GM19023 (cell line): ENCODE measurements at regions not wholly inside any gene's neighbourhood (a gene's known extent, or its start where the extent isn't known, plus 50 kb on each side); places are given as distances from the start of the nearest gene placed in this dataset.
"Not testable (repeated sequence)": the region's sequence is repeated elsewhere in the genome, so short reads cannot be mapped to it uniquely, and the experiment has no call there.

Experiments
- ATAC-seq: cut with Tn5 transposase; IDR thresholded peaks from one replicate; pipeline ENCODE4 v1.9.1; 2021; ENCODE audit warnings: mild to moderate bottlenecking, moderate library complexity; ENCODE audit not compliant: unreplicated experiment

DNA sequence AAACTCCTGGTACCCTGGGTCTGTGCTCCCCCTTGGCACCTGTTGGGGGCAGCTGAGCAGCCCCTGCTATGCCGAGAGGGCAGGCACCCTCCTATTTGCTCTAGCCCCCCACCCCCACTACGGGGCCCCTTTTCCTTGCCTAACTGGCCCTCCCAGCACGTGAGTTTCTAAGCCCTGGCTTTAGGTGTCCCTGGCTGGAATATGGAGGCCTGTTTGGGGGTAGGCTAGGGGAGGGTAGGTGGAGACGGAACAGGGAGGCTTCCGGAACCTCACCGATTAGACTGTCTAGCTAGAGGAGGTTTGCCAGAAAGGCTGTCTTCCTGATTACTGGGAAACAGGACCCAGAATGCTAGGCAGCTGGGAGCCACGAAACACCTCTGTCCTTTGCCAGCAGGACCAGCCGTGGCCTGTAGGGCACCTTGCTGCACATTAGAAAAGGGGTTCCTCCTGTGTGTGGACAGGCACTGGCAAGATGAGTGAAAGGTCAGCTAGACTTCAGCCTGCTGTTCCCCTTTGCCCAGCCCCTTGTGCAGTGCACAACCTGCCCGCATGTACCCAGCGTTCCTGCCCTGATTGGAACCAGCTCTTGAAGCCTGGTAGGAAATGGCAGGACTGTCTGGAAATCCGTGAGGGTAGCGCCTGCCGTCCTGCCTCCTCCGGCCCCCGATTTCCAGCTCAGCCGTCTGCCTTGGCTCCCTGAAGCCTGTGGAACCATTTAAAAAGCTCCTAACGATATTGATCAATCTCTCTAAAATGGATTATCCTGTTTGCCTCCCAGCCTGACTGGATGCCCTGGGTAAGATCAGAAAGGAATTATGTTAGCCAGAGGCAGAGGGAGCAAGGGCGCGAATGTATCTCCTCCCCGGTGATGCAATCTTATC lies 83.4 kb upstream of the GSE1 start:
- no peak for ATAC-seq

DNA sequence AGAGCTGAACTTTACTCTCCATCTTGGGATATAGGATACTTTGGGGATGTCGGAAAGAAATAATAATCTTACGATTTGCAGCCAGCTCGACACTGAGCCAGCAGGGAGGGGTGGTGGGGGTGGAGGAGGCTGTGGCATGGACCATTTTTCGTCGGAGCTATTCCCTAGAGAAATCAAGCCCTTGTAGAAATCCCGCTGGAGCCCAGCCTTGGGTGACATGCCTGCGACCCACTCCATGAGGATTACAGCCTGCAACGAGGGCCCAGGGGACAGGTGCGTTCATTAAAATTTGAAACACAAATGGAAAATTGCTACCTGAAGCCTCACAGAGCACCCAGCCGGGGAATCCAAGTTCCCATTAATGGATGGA lies 82.8 kb upstream of the GSE1 start:
- no peak for ATAC-seq

- no peak for ATAC-seq
Observed at GRCh38 chr16:85531516-85531915, 81.6 kb upstream of the GSE1 start.

DNA sequence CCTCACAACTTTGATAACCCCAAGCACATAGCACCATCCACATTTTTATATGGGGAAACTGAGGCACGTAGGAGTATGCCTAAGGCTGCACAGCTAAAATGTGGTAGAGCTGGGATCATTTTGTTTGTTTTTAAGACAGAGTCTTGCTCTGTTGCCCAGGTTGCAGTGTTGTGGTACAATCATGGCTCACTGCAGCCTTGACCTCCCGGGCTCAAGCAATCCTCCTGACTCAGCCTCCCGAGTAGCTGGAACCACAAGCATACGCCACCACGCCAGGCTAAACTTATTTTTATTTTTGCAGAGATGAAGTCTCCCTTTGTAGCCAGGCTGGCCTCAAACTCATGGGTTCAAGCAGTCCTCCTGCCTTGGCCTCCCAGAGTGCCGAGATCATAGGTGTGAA lies 81.0 kb upstream of the GSE1 start:
- no peak for ATAC-seq

DNA sequence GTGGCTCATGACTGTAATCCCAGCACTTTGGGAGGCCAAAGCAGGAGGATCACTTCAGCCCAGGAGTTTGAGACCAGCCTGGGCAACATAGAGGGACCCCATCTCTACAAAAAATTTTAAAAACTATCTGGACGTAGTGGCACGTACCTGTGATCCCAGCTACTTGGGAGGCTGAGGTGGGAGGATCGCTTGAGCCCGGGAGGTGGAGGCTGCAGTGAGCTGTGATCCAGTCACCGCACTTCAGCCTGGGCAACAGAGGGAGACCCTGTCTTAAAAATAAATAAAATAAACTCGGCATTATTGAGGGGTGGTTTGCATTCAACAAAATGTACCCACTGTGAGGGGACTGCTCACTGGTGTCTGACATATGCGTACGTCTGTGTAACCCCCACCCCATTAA lies 79.5 kb upstream of the GSE1 start:
- not testable (repeated sequence) for ATAC-seq

- ATAC-seq = no peak
Observed at GRCh38 chr16:85534536-85535351, 78.4 kb upstream of the GSE1 start.

DNA sequence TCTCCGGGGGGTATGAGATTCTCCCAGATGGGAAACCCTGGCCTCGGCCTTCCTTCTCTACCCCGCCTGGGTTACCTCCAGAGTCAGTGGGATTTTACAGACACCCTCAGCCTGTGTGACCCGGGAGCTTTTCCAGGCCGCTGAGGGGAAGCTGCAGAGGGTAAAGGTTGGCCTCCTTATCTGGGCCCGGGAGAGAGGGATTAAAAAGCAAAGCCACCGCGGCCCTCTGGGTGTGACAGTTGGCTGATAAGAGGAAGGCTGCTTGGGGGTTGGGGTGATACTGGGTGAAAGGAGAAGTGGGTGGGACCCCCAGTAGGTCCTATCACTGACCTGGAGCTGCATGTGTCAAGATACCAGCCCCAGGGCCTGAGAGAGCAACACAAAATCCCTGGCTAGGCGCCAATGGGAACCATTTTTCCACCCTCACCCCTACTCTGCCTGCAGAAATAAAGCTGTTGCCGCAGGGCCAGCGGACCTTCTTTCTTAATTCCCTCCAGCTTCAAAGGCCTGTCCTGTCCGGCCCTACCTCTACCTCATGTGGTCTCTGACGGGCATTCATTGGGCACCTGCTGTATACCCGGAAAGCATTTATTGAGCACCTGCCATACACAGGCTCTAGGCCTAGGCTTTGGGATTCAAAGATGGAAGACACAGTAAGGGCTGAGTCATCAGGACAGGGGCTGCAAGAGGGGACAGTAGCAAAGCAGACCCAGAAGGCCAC lies 77.6 kb upstream of the GSE1 start:
- ATAC-seq = no peak

- ATAC-seq = no peak
Observed at GRCh38 chr16:85536073-85536410, 77.1 kb upstream of the GSE1 start.

DNA sequence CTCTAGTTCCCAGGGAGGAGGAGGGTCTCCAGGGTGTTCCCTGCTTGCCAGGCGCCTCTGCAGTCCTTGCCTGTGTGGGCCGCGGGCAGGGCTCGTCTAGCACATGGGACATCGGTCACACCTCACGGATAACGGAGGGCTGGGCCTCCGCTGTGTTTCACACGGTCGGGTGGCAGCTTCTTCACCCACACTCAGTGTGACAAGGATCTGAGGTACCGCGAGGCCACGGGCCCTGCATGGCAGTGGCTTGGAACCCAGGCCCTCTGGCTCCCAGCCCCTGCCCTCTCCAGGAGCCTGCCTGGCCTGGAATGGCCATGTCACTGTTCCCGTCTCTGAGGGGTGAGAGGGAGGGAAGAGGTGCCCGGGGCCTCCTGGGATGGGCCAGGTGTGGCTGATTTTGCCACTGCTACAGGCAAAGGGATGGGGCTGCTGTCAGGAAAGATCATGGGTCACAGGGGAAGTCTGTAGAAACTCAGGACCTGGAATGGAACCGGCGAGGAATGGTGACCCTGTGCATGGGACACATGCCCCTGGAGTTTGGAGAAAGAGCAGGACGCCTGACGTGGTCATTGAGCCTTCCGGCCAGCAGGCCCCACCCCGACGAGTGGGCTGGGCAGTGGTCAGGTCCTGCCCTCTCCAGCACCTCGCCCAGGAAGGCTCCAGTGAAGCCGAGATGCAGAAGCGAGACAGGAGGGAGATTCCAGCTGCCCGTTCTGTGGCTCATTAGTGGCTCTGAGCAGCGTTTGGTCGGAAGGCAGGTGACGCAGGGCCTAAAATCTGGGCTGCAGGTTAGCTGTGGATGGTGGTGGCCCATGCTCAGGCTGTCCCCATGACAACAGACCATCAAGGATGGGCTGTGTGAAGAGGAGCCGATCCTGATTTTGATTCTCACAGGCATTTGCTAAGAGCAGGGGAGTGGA lies 76.5 kb upstream of the GSE1 start:
- no peak for ATAC-seq

DNA sequence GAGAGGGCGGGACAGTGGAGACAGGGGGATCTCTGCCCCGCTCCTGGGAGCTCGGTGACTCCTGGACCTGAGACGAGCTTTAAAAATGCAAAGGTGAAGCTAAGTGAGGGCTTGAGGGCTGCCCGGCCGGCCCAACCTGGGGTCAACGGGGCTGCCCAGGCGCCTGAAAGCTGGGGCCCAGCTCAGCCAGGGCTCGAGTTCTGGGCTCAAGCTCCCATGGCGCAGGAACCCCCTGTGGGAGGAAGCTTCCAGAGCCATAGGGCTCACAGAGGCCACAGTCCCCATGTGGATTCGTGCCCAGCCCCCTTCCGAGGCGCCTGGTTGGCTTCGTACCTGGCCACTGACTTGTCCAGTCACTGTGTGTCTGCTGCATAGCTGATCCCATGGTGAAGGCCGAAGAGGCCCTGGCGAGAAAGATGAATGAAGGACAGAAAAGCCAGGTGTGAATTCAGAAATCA lies 75.8 kb upstream of the GSE1 start:
- ATAC-seq = no peak

- ATAC-seq = no peak
Observed at GRCh38 chr16:85537795-85538401, 75.2 kb upstream of the GSE1 start.

GRCh38 chr16:85539084-85539483 lies 74.0 kb upstream of the GSE1 start:
- ATAC-seq = no peak

DNA sequence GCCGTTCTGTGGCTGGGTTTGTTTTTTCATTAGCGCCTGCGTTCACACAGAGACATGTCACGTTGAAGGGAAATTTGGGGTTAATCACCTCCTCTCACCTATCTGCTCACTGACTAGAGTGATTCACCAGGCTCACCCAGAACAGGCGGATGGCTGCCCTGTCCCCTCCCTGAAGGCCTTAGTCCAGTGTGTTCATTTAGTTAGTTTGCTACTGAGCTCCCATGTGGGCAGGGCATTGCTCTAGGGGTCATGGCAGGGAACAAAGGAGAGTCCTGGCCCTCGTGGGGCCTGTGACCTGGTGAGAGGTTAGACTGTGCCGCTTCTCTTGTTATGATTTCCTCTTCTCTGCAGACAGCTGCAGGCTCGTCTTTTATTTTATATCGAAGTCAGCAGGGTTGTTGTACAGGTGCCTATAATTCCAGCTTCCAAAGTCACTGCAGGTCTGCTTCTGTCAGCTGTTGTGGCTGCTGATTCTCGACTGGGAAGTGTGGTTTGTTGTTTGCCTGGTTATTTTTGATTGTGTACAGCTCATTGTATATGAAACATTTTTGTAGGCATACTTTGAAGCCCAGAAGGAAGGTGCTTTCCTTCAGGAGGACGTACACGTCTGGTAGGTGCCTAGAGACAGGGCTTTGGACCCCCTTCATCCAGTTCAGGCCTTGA lies 73.4 kb upstream of the GSE1 start:
- no peak for ATAC-seq

- ATAC-seq = no peak
Observed at GRCh38 chr16:85541181-85541580, 71.9 kb upstream of the GSE1 start.

DNA sequence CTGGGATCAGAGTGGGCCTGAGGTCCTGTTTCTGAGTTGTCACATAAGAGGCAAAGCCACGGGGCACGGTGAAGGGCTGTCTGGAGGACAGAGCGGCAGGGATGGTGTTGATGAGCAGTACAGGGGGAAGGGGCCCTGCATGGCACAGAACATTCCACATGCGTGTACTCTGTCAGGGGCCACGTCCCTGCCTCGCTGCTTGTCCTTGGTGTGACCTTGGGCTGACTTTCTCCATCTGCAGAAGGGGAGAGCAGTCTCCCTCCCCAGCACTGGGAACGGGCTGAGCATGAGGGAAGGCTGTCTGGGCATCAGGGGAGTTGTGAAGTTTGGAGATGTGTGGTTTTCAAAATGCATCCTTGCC lies 71.5 kb upstream of the GSE1 start:
- ATAC-seq = no peak

DNA sequence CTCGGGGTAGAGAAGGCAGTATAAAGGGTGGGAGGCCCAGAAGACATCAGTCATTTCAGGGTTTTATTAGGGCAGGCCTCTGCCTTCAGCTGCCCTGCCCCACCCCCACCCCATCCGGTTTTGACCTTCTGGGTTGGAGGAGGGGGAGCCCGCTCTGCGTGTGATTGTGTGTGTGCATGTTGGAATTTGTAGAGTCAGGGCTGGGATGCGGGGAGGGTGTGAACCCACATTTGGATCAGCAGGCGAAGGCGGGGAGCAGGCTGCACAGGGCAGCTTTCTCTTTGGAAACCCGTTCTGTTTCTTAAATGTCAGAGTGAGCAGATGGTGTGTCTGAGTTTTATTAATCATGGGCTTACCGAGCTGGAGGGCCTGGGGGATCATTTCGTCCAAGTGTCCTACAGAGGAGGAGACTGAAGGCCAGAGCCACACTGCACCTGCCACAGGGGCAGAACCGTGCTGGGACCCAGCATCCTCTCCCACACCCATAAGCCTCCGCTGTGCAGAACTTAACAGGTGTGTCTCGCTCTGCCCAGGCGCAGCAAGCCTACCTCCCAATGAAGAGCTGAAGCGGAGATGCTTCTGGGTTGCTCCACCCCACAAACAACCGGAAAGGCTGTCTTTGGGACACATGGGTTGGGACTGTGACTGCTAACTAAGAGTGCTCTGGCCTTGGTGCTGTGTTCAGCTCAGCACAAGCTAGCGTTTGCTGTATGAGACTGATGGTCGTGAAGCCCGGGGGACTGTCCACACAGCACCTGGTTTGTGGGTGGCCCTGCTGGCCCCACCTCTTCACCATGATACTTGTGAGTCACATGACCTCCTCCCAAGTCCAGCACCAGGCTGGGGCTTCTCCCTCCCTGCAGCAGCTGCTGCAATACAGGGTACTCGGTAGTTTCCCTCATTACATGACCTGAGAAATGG lies 70.9 kb upstream of the GSE1 start:
- no peak for ATAC-seq

GRCh38 chr16:85543536-85543935 lies 69.6 kb upstream of the GSE1 start:
- ATAC-seq = no peak

DNA sequence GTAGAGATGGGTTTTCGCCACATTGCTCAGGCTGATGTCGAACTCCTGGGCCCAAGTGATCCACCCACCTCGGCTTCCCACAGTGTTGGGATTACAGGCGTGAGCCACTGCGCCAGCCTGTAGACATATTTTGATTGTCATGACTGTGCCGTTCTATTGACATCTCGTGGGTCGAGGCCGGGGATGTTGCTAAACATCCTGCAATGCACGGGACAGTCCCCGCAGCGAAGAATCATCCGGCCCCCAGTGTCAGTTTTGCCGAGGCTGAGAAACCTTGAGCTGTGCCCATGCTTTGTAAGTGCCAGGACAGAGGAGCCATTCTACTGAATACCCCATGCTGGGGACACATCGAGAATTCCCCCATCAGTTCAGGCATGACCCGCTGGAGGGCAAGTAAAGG lies 69.1 kb upstream of the GSE1 start:
- no peak for ATAC-seq

GRCh38 chr16:85544668-85545067 lies 68.5 kb upstream of the GSE1 start:
- ATAC-seq = no peak
